COR-L47 (cell line): ENCODE measurements at regions not wholly inside any gene's neighbourhood (a gene's known extent, or its start where the extent isn't known, plus 50 kb on each side); places are given as distances from the start of the nearest gene placed in this dataset.

ENCODE experiments used
- DNase-seq: peaks from one replicate; lab custom pipeline; 2025; lab: John Stamatoyannopoulos, UW

GRCh38 chr1:9179463-9180110 is 50.7 kb upstream of the GPR157 start:
- DNase-seq, result no peak

- DNase-seq, result no peak
Observed at GRCh38 chr1:9180111-9180819, 51.4 kb upstream of the GPR157 start.

- peak; percentile 30 for DNase-seq
Observed at GRCh38 chr1:9181176-9181906, 52.4 kb upstream of the GPR157 start.

- peak; percentile 60 for DNase-seq
Observed at GRCh38 chr1:9181990-9182783, 52.4 kb upstream of the H6PD start.

GRCh38 chr1:9182784-9183257 is 51.8 kb upstream of the H6PD start:
- no peak for DNase-seq

GRCh38 chr1:9183441-9183840 is 51.1 kb upstream of the H6PD start:
- no peak for DNase-seq

GRCh38 chr1:9183898-9184297 is 50.7 kb upstream of the H6PD start:
- DNase-seq, result no peak

GRCh38 chr1:9184749-9185148 is 49.8 kb upstream of the H6PD start:
- no peak for DNase-seq
